Neural cell (in vitro differentiated cells): ENCODE measurements at regions not wholly inside any gene's neighbourhood (a gene's known extent, or its start where the extent isn't known, plus 50 kb on each side); places are given as distances from the start of the nearest gene placed in this dataset.

Experiments
- EP300 ChIP-seq: fragments of 450-650 bp; conservative IDR thresholded peaks from 2 replicates; pipeline ENCODE4 v1.6.1; 2014; ENCODE audit warnings: antibody characterized with exemption, mild to moderate bottlenecking, moderate library complexity; ENCODE audit not compliant: poor library complexity, severe bottlenecking
- EZH2 ChIP-seq: fragments of 200-600, 300-800 bp; shearing (Covaris generic), sonication (generic); IDR thresholded peaks from 2 replicates; pipeline ENCODE4 v1.6.1; 2014; ENCODE audit warnings: antibody characterized with exemption, low read length, borderline replicate concordance, mild to moderate bottlenecking; ENCODE audit not compliant: insufficient read depth, poor library complexity, severe bottlenecking
- MXI1 ChIP-seq: fragments of 450-650 bp; conservative IDR thresholded peaks from 2 replicates; pipeline ENCODE4 v1.6.1; 2014; ENCODE audit warnings: antibody characterized with exemption, mild to moderate bottlenecking; ENCODE audit not compliant: poor library complexity, severe bottlenecking
- POLR2AphosphoS5 ChIP-seq: IDR thresholded peaks from 2 replicates; pipeline ENCODE4 v1.6.1; 2012
- RAD21 ChIP-seq: fragments of 450-650 bp; conservative IDR thresholded peaks from 2 replicates; pipeline ENCODE4 v1.6.1; 2014; ENCODE audit warnings: antibody characterized with exemption, mild to moderate bottlenecking, moderate library complexity
- REST ChIP-seq: IDR thresholded peaks from 2 replicates; pipeline ENCODE4 v1.6.1; 2012; ENCODE audit warnings: borderline replicate concordance
- SMC3 ChIP-seq: fragments of 450-650 bp; conservative IDR thresholded peaks from 2 replicates; pipeline ENCODE4 v1.6.1; 2014; ENCODE audit warnings: antibody characterized with exemption, mild to moderate bottlenecking, moderate library complexity; ENCODE audit not compliant: poor library complexity
- TAF1 ChIP-seq: IDR thresholded peaks from 2 replicates; pipeline ENCODE4 v1.6.1; 2012; ENCODE audit warnings: low read depth
- TF ChIP-seq, protein P1 (sequence below): fragments of 450-650 bp; IDR thresholded peaks from 2 replicates; pipeline ENCODE4 v1.5.1; 2014; ENCODE audit warnings: antibody characterized with exemption, mild to moderate bottlenecking, moderate library complexity; ENCODE audit not compliant: poor library complexity, severe bottlenecking

GRCh38 chr2:217118559-217119284 lies 258.9 kb upstream of the TNP1 start:
- TF ChIP-seq EZH2 (no peak), TAF1 (no peak), MXI1 (no peak), EP300 (no peak), POLR2AphosphoS5 (no peak), RAD21 (no peak), SMC3 (no peak), REST (no peak)
- TF ChIP-seq, protein P1, sequence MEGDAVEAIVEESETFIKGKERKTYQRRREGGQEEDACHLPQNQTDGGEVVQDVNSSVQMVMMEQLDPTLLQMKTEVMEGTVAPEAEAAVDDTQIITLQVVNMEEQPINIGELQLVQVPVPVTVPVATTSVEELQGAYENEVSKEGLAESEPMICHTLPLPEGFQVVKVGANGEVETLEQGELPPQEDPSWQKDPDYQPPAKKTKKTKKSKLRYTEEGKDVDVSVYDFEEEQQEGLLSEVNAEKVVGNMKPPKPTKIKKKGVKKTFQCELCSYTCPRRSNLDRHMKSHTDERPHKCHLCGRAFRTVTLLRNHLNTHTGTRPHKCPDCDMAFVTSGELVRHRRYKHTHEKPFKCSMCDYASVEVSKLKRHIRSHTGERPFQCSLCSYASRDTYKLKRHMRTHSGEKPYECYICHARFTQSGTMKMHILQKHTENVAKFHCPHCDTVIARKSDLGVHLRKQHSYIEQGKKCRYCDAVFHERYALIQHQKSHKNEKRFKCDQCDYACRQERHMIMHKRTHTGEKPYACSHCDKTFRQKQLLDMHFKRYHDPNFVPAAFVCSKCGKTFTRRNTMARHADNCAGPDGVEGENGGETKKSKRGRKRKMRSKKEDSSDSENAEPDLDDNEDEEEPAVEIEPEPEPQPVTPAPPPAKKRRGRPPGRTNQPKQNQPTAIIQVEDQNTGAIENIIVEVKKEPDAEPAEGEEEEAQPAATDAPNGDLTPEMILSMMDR = no peak
